Endothelial cell of umbilical vein (primary cell): ENCODE measurements at regions not wholly inside any gene's neighbourhood (a gene's known extent, or its start where the extent isn't known, plus 50 kb on each side); places are given as distances from the start of the nearest gene placed in this dataset.

Source experiments
- BruUV-seq: library from RNA; stranded (reverse); fragments of 400-500 nt; replicated peaks from 2 replicates; lab custom pipeline; 2021; lab: Mats Ljungman, UMichigan
- CTCF ChIA-PET: fragments of 300-600, 350-600 bp; sonication (Branson Sonifier 250); formaldehyde crosslinking; loops from one replicate; lab custom pipeline; 2021; ENCODE audit warnings: antibody characterized with exemption, inconsistent platforms; lab: Charles Lee
- POLR2A ChIA-PET: fragments of 300-600, 350-600 bp; sonication (Branson Sonifier 250); formaldehyde crosslinking; loops from one replicate; lab custom pipeline; 2021; ENCODE audit warnings: antibody characterized with exemption, inconsistent platforms; lab: Charles Lee
- DNase-seq: peaks from one replicate; pipeline ENCODE4 v3.0.0-alpha.2; 2011; ENCODE audit warnings: low read depth, low spot score
- FAIRE-seq: peaks from 2 replicates; lab custom pipeline; 2011; peaks lifted over from hg19 to GRCh38; lab: Jason Lieb, UNC
- H2AFZ ChIP-seq: 2 replicates; pipeline ENCODE4 v1.6.0; 2012; ENCODE audit warnings: low read depth, low read length, control low read depth, inconsistent platforms
- H3K27ac ChIP-seq: 2 replicates; pipeline ENCODE4 v1.5.1; 2011; ENCODE audit warnings: low read depth, mild to moderate bottlenecking, control low read depth, low read length, moderate library complexity; ENCODE audit not compliant: insufficient read depth
- H3K27me3 ChIP-seq, 2 experiments: 2 replicates each; pipeline versions ENCODE4 v1.6.0 to v1.6.1; 2011; ENCODE audit warnings: low read length in 2 of 2, mixed read lengths in 1 of 2; ENCODE audit not compliant: control insufficient read depth in 2 of 2, insufficient read depth in 2 of 2
- H3K36me3 ChIP-seq, 2 experiments: 2 replicates in 1 of 2; 3 replicates in 1 of 2; pipeline ENCODE4 v1.5.1; 2011; ENCODE audit warnings: low read length in 2 of 2, mild to moderate bottlenecking in 1 of 2, moderate library complexity in 1 of 2; ENCODE audit not compliant: control insufficient read depth in 2 of 2, insufficient read depth in 2 of 2; ENCODE audit errors: extremely low read depth in 1 of 2
- H3K4me1 ChIP-seq: 3 replicates; pipeline ENCODE4 v1.5.1; 2011; ENCODE audit warnings: mild to moderate bottlenecking, low read length; ENCODE audit not compliant: control insufficient read depth, insufficient read depth; ENCODE audit errors: extremely low read depth
- H3K4me2 ChIP-seq: 2 replicates; pipeline ENCODE4 v1.6.1; 2011; ENCODE audit warnings: low read length, control low read depth, mixed read lengths; ENCODE audit not compliant: insufficient read depth
- H3K4me3 ChIP-seq, 3 experiments: fragments of 200-600 bp in 1 of 3; sonication (generic), shearing (Covaris generic) in 1 of 3; replicated peaks in 1 of 3; 2 replicates each; pipeline ENCODE4 v1.5.1; 2011 to 2016; ENCODE audit warnings: control low read depth in 3 of 3, low read length in 3 of 3, mild to moderate bottlenecking in 2 of 3, inconsistent platforms in 1 of 3, low read depth in 1 of 3, moderate library complexity in 1 of 3; ENCODE audit not compliant: insufficient read depth in 1 of 3
- H3K79me2 ChIP-seq: 2 replicates; pipeline ENCODE4 v1.6.0; 2012; ENCODE audit warnings: low read length, inconsistent platforms; ENCODE audit not compliant: control insufficient read depth, insufficient read depth
- H3K9ac ChIP-seq: replicated peaks from 2 replicates; pipeline ENCODE3; 2011; ENCODE audit warnings: low read length, control low read depth; ENCODE audit not compliant: insufficient read depth; ENCODE audit errors: extremely low read depth
- H3K9me1 ChIP-seq: replicated peaks from 3 replicates; pipeline ENCODE4 v1.6.0; 2011; ENCODE audit warnings: mild to moderate bottlenecking, low read length; ENCODE audit not compliant: control insufficient read depth, insufficient read depth; ENCODE audit errors: extremely low read depth
- H3K9me3 ChIP-seq: replicated peaks from 2 replicates; pipeline ENCODE4 v1.5.1; 2012; ENCODE audit warnings: low read length, inconsistent platforms; ENCODE audit not compliant: control insufficient read depth, insufficient read depth
- H4K20me1 ChIP-seq: replicated peaks from 2 replicates; pipeline ENCODE3; 2011; ENCODE audit warnings: mild to moderate bottlenecking, low read length; ENCODE audit not compliant: control insufficient read depth, insufficient read depth; ENCODE audit errors: extremely low read depth
- CTCF ChIP-seq, 2 donors: IDR thresholded peaks; 1 replicate in 1 of 2; 2 replicates in 1 of 2; pipeline ENCODE4 v1.5.1; 2011; ENCODE audit warnings: low read length in 2 of 2, mild to moderate bottlenecking in 2 of 2, moderate library complexity in 2 of 2, control low read depth in 1 of 2, inconsistent platforms in 1 of 2, low read depth in 1 of 2; ENCODE audit not compliant: insufficient read depth in 1 of 2; ENCODE audit errors: extremely low read depth in 1 of 2
- EZH2 ChIP-seq: IDR thresholded peaks from 2 replicates; pipeline ENCODE4 v1.6.1; 2012; ENCODE audit warnings: borderline replicate concordance, low read depth, mild to moderate bottlenecking, moderate library complexity, low read length, inconsistent platforms; ENCODE audit not compliant: severe bottlenecking
- GATA2 ChIP-seq: IDR thresholded peaks from 2 replicates; pipeline ENCODE4 v1.7.0; 2011; ENCODE audit warnings: low read depth, mild to moderate bottlenecking, moderate library complexity, mixed read lengths, low read length; ENCODE audit not compliant: insufficient read length, insufficient read depth
- JUN ChIP-seq: IDR thresholded peaks from 2 replicates; pipeline ENCODE4 v1.6.1; 2011; ENCODE audit warnings: borderline replicate concordance, low read depth; ENCODE audit not compliant: insufficient read length, insufficient read depth
- MAX ChIP-seq: IDR thresholded peaks from 2 replicates; pipeline ENCODE4 v1.6.1; 2011; ENCODE audit not compliant: insufficient read depth, insufficient read length
- MYC ChIP-seq: IDR thresholded peaks from one replicate; pipeline ENCODE4 v1.6.1; 2011; ENCODE audit warnings: mild to moderate bottlenecking, low read depth, low read length
- POLR2A ChIP-seq: IDR thresholded peaks from 2 replicates; pipeline ENCODE4 v1.6.1; 2012; ENCODE audit warnings: low read depth, mild to moderate bottlenecking, control low read depth, low read length
- POLR2AphosphoS5 ChIP-seq: IDR thresholded peaks from 2 replicates; pipeline ENCODE4 v1.6.1; 2012; ENCODE audit warnings: low read depth, mild to moderate bottlenecking, control low read depth, low read length, moderate library complexity; ENCODE audit not compliant: insufficient read depth
- dilution Hi-C: fragments of 300-500 bp; cut with MboI; formaldehyde crosslinking; loops from one replicate; pipeline ENCODE4 v1.15.0; 2019; ENCODE audit warnings: low sequenced_read_pairs; ENCODE audit not compliant: extremely low pct_ligation_motif_present
- intact Hi-C: fragments of 100-400 bp; cut with micrococcal nuclease; formaldehyde crosslinking; loops from one replicate; pipeline ENCODE4 v1.10.0; 2022

GRCh38 chr7:16051561-16052255 lies 365.2 kb upstream of the MEOX2 start:
- H3K4me3 ChIP-seq: no peak overlapping the region
- H3K4me2 ChIP-seq: no peak overlapping the region
- no peak overlapping the region for H3K27ac ChIP-seq
- no peaks in the 10 kb centered on the region for H3K27me3 ChIP-seq
- no peaks in the 10 kb centered on the region for H3K36me3 ChIP-seq
- dilution Hi-C loops (no loop called here), intact Hi-C loops (no loop called here)
- H2AFZ ChIP-seq: no peak overlapping the region
- H3K79me2 ChIP-seq: no peaks in the 10 kb centered on the region
- ChIA-PET CTCF (no interaction called here), POLR2A (no interaction called here)
- H4K20me1 ChIP-seq: no peaks in the 10 kb centered on the region
- BruUV-seq: no TSS peak
- H3K9me1 ChIP-seq: no peaks in the 10 kb centered on the region
- no peaks in the 10 kb centered on the region for H3K4me1 ChIP-seq
- no peaks in the 10 kb centered on the region for H3K9me3 ChIP-seq
- DNase-seq (no peak), FAIRE-seq (no peak)
- TF ChIP-seq MAX (no peak), MYC (no peak), POLR2AphosphoS5 (no peak), POLR2A (no peak), EZH2 (no peak), JUN (no peak), GATA2 (no peak), CTCF (IDR thresholded peaks at IDR 0.05; ENCODE audit: extremely low read depth in 1 of 2, insufficient read depth in 1 of 2, low read depth in 1 of 2, low read length in 2 of 2) (no peak)
- H3K9ac ChIP-seq: no peak overlapping the region
